ENCODE measurements at regions not wholly inside any gene's neighbourhood (a gene's known extent, or its start where the extent isn't known, plus 50 kb on each side); places are given as distances from the start of the nearest gene placed in this dataset.

DNA sequence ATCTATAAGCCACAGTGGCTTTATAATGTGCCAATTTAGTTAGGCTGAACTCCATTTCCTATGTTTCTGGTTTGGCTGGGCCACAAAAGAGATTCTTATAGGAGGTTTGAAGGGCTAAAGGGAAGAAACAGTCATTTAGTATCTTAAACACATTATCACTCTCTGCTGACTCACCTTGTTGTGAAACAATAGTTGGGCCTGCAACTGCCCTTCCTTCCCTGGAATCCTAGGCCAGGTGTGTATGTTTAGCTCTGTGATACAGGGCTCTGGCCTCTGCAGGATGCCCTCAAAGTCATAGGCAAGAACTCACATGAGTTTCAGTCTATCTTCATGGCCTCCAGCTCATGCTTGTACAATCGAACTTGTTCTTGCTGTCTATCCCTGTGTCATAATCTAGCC lies 400.0 kb upstream of the CELF4 start:
- TF ChIP-seq POLR2A (IDR thresholded peaks at IDR 0.05): no peak
- TF ChIP-seq, protein P1, sequence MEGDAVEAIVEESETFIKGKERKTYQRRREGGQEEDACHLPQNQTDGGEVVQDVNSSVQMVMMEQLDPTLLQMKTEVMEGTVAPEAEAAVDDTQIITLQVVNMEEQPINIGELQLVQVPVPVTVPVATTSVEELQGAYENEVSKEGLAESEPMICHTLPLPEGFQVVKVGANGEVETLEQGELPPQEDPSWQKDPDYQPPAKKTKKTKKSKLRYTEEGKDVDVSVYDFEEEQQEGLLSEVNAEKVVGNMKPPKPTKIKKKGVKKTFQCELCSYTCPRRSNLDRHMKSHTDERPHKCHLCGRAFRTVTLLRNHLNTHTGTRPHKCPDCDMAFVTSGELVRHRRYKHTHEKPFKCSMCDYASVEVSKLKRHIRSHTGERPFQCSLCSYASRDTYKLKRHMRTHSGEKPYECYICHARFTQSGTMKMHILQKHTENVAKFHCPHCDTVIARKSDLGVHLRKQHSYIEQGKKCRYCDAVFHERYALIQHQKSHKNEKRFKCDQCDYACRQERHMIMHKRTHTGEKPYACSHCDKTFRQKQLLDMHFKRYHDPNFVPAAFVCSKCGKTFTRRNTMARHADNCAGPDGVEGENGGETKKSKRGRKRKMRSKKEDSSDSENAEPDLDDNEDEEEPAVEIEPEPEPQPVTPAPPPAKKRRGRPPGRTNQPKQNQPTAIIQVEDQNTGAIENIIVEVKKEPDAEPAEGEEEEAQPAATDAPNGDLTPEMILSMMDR (IDR thresholded peaks at IDR 0.05): no peak
